GM12878 (cell line): ENCODE measurements at regions not wholly inside any gene's neighbourhood (a gene's known extent, or its start where the extent isn't known, plus 50 kb on each side); places are given as distances from the start of the nearest gene placed in this dataset.

Experiments used
- ATAC-seq: fragments of 200-7000 bp; cut with Tn5 transposase; 3 replicates; pipeline ENCODE4 v1.9.1; 2020; ENCODE audit warnings: mild to moderate bottlenecking, moderate library complexity
- BruUV-seq: library from RNA; stranded (reverse); fragments of 400-500 nt; replicated peaks from 2 replicates; lab custom pipeline; 2021; lab: Mats Ljungman, UMichigan
- CTCF ChIA-PET: fragments of 300-600 bp; sonication (Branson Sonifier 250); formaldehyde crosslinking; extraction: SDS; loops from one replicate; lab custom pipeline; 2021; ENCODE audit warnings: inconsistent platforms; lab: Yijun Ruan, JAX
- POLR2A ChIA-PET: fragments of 350-600 bp; formaldehyde crosslinking; extraction: SDS; loops from one replicate; lab custom pipeline; 2021; ENCODE audit warnings: inconsistent platforms; lab: Charles Lee
- RAD21 ChIA-PET: fragments of 300-600 bp; sonication (Branson Sonifier 250); formaldehyde crosslinking; loops from one replicate; lab custom pipeline; 2023; ENCODE audit warnings: antibody characterized with exemption; ENCODE audit not compliant: unreplicated experiment; lab: Charles Lee
- SMC1A ChIA-PET: fragments of 300-600 bp; sonication (Branson Sonifier 250); formaldehyde crosslinking; loops from one replicate; lab custom pipeline; 2023; ENCODE audit not compliant: unreplicated experiment, uncharacterized antibody; lab: Charles Lee
- DNase-seq: peaks from one replicate; pipeline ENCODE4 v3.0.0-alpha.2; 2011; ENCODE audit warnings: low read depth, low spot score
- FAIRE-seq: peaks from 3 replicates; lab custom pipeline; 2011; peaks lifted over from hg19 to GRCh38; lab: Jason Lieb, UNC
- H2AFZ ChIP-seq: 2 replicates; pipeline ENCODE4 v1.6.0; 2011; ENCODE audit warnings: low read depth, low read length, control low read depth; ENCODE audit not compliant: control insufficient read depth
- H3K27ac ChIP-seq: 2 replicates; pipeline ENCODE4 v1.5.1; 2011; ENCODE audit warnings: control low read depth; ENCODE audit not compliant: control insufficient read depth, insufficient read depth
- H3K27me3 ChIP-seq, 2 experiments: replicated peaks in 1 of 2; 2 replicates each; pipeline versions ENCODE4 v1.6.0 to v1.6.1; 2011; ENCODE audit warnings: low read length in 1 of 2; ENCODE audit not compliant: control insufficient read depth in 2 of 2, insufficient read depth in 2 of 2
- H3K36me3 ChIP-seq, 2 experiments: 2 replicates each; pipeline ENCODE4 v1.5.1; 2011; ENCODE audit warnings: low read length in 1 of 2; ENCODE audit not compliant: control insufficient read depth in 2 of 2, insufficient read depth in 2 of 2
- H3K4me1 ChIP-seq: 2 replicates; pipeline ENCODE4 v1.6.1; 2011; ENCODE audit warnings: mild to moderate bottlenecking, low read length, moderate library complexity, mixed read lengths; ENCODE audit not compliant: control insufficient read depth, insufficient read depth
- H3K4me2 ChIP-seq: 2 replicates; pipeline ENCODE4 v1.6.0; 2011; ENCODE audit warnings: control low read depth; ENCODE audit not compliant: control insufficient read depth, insufficient read depth
- H3K4me3 ChIP-seq: fragments of 200-600 bp; sonication (generic); 2 replicates; pipeline ENCODE4 v1.5.1; 2016
- H3K79me2 ChIP-seq: 2 replicates; pipeline ENCODE4 v1.6.0; 2011; ENCODE audit warnings: low read length; ENCODE audit not compliant: control insufficient read depth, insufficient read depth
- H3K9ac ChIP-seq: 2 replicates; pipeline ENCODE4 v1.8.0; 2011; ENCODE audit warnings: low read length, control low read depth, mixed read lengths; ENCODE audit not compliant: control insufficient read depth, insufficient read depth
- H3K9me3 ChIP-seq: replicated peaks from 3 replicates; pipeline ENCODE4 v1.5.1; 2011; ENCODE audit warnings: mild to moderate bottlenecking, low read length; ENCODE audit not compliant: control insufficient read depth, insufficient read depth
- H4K20me1 ChIP-seq: 2 replicates; pipeline ENCODE4 v1.6.0; 2011; ENCODE audit not compliant: control insufficient read depth, insufficient read depth
- JUND ChIP-seq: IDR thresholded peaks from 2 replicates; pipeline ENCODE4 v1.6.1; 2012; ENCODE audit warnings: low read depth, mild to moderate bottlenecking, low read length, improper control_type of control experiment, moderate library complexity
- LARP7 ChIP-seq: fragments of 450-650 bp; IDR thresholded peaks from 2 replicates; pipeline ENCODE4 v1.6.1; 2017; ENCODE audit warnings: mild to moderate bottlenecking
- MYB ChIP-seq: fragments of 150-350 bp; IDR thresholded peaks from 2 replicates; pipeline ENCODE4 v1.6.1; 2014; ENCODE audit warnings: mild to moderate bottlenecking, low read depth, low read length, borderline replicate concordance
- RELA ChIP-seq: fragments of 450-650 bp; IDR thresholded peaks from 2 replicates; pipeline ENCODE4 v1.8.0; 2014; ENCODE audit warnings: borderline replicate concordance; ENCODE audit not compliant: partially characterized antibody
- SMAD1 ChIP-seq: fragments of 450-650 bp; IDR thresholded peaks from 2 replicates; pipeline ENCODE4 v1.6.1; 2018; ENCODE audit warnings: mild to moderate bottlenecking, low read depth; ENCODE audit not compliant: partially characterized antibody
- TCF7 ChIP-seq: IDR thresholded peaks from 2 replicates; pipeline ENCODE4 v1.6.1; 2014; ENCODE audit warnings: antibody characterized with exemption, borderline replicate concordance
- ZBED1 ChIP-seq: IDR thresholded peaks from 2 replicates; pipeline ENCODE4 v1.6.1; 2016; ENCODE audit warnings: borderline replicate concordance
- WGBS: methylation state at CpG from one replicate; pipeline ENCODE4 v1.1.6; 2016; ENCODE audit warnings: low lambda C conversion rate; ENCODE audit not compliant: insufficient replicate concordance, insufficient coverage; ENCODE audit errors: missing lambda C conversion rate; 5-methylcytosine and 5-hydroxymethylcytosine counted together
- in situ Hi-C: fragments of 300-500 bp; cut with MboI; formaldehyde crosslinking; loops from 9 replicates; pipeline ENCODE4 v1.14.3; 2018; ENCODE audit warnings: mixed read lengths
- intact Hi-C: fragments of 100-400 bp; cut with micrococcal nuclease; formaldehyde crosslinking; loops from one replicate; pipeline ENCODE4 v1.14.2; 2022; ENCODE audit not compliant: unreplicated experiment
- TF ChIP-seq, protein P1 (sequence below): IDR thresholded peaks from 2 replicates; pipeline ENCODE4 v1.6.1; 2012; ENCODE audit warnings: mild to moderate bottlenecking, low read depth, low read length
- TF ChIP-seq, protein P2 (sequence below): fragments of 450-650 bp; IDR thresholded peaks from 2 replicates; pipeline ENCODE4 v1.6.1; 2014; ENCODE audit warnings: mild to moderate bottlenecking

DNA sequence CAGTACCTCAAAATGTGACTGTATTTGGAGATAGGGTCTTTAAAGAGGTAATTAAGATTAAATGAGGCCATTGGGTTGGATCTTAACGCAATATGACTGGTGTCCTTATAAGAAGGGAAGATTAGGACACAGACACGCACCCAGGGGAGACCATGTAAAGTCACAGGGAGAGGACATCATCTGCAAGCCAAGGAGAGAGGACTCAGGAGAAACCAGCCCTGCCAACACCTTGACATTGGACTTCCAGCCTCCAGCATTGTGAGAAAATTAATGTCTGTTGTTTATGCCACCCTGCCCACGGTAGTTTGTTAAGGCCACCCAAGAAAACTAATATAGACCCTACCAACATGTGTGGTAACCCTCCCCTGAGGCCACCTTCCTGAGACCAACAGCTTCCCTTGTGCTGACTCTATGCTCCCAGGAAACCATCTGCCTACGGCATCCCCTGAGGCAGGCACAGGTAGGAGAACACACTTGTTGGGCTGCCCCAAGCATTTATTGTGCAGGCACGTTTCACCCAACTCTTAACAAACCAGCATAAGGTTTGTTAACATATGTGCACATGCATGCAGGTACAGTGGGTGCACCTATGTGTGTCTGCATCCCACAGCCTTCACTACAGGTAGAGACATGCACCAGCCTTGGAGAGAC is 161.5 kb upstream of the AGAP1 start:
- H3K4me3 ChIP-seq, result no peak overlapping the region
- no peak overlapping the region for H2AFZ ChIP-seq
- no peaks in the 10 kb centered on the region for H3K36me3 ChIP-seq
- no peaks in the 10 kb centered on the region for H3K4me1 ChIP-seq
- no peaks in the 10 kb centered on the region for H3K27me3 ChIP-seq
- FAIRE-seq, result no peak
- H3K9ac ChIP-seq, result no peak overlapping the region
- H3K27ac ChIP-seq, result no peak overlapping the region
- in situ Hi-C loops (no loop called here), intact Hi-C loops (no loop called here)
- no peak overlapping the region for H3K4me2 ChIP-seq
- RAD21 ChIA-PET, result no interaction called here
- SMC1A ChIA-PET, result no interaction called here
- CTCF ChIA-PET, result no interaction called here
- no TSS peak for BruUV-seq
- WGBS, result 3% methylated on average over 5 of the region's 5 CpGs
- no peaks in the 10 kb centered on the region for H4K20me1 ChIP-seq
- DNase-seq, result no peak
- no peak for ATAC-seq
- H3K9me3 ChIP-seq, result no peaks in the 10 kb centered on the region
- POLR2A ChIA-PET, result no interaction called here
- H3K79me2 ChIP-seq, result no peaks in the 10 kb centered on the region
- TF ChIP-seq LARP7, result no peak
- TF ChIP-seq JUND, result no peak
- no peak for TF ChIP-seq RELA
- TF ChIP-seq, protein P1, sequence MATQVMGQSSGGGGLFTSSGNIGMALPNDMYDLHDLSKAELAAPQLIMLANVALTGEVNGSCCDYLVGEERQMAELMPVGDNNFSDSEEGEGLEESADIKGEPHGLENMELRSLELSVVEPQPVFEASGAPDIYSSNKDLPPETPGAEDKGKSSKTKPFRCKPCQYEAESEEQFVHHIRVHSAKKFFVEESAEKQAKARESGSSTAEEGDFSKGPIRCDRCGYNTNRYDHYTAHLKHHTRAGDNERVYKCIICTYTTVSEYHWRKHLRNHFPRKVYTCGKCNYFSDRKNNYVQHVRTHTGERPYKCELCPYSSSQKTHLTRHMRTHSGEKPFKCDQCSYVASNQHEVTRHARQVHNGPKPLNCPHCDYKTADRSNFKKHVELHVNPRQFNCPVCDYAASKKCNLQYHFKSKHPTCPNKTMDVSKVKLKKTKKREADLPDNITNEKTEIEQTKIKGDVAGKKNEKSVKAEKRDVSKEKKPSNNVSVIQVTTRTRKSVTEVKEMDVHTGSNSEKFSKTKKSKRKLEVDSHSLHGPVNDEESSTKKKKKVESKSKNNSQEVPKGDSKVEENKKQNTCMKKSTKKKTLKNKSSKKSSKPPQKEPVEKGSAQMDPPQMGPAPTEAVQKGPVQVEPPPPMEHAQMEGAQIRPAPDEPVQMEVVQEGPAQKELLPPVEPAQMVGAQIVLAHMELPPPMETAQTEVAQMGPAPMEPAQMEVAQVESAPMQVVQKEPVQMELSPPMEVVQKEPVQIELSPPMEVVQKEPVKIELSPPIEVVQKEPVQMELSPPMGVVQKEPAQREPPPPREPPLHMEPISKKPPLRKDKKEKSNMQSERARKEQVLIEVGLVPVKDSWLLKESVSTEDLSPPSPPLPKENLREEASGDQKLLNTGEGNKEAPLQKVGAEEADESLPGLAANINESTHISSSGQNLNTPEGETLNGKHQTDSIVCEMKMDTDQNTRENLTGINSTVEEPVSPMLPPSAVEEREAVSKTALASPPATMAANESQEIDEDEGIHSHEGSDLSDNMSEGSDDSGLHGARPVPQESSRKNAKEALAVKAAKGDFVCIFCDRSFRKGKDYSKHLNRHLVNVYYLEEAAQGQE, result no peak
- TF ChIP-seq, protein P2, sequence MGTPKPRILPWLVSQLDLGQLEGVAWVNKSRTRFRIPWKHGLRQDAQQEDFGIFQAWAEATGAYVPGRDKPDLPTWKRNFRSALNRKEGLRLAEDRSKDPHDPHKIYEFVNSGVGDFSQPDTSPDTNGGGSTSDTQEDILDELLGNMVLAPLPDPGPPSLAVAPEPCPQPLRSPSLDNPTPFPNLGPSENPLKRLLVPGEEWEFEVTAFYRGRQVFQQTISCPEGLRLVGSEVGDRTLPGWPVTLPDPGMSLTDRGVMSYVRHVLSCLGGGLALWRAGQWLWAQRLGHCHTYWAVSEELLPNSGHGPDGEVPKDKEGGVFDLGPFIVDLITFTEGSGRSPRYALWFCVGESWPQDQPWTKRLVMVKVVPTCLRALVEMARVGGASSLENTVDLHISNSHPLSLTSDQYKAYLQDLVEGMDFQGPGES, result no peak
- TF ChIP-seq SMAD1, result no peak
- TF ChIP-seq ZBED1, result no peak
- no peak for TF ChIP-seq TCF7
- TF ChIP-seq MYB, result no peak
- TF ChIP-seq, all 136 proteins: peak for 0
